Sigmoid colon (tissue), 6 donors: ENCODE measurements at regions not wholly inside any gene's neighbourhood (a gene's known extent, or its start where the extent isn't known, plus 50 kb on each side); places are given as distances from the start of the nearest gene placed in this dataset.

Experiments
- DNase-seq: peaks from one replicate; pipeline ENCODE4 v3.0.0-alpha.2; 2019
- H3K27ac ChIP-seq, 4 donors: fragments of 200-600 bp; sonication (generic); one replicate each; pipeline ENCODE4 v1.5.1; 2016 to 2019; ENCODE audit warnings: mild to moderate bottlenecking in 1 of 4
- H3K27me3 ChIP-seq, 3 donors: fragments of 200-600 bp; sonication (generic); one replicate each; pipeline ENCODE4 v1.5.1; 2019; ENCODE audit warnings: mild to moderate bottlenecking in 1 of 3
- H3K36me3 ChIP-seq, 4 donors: fragments of 200-600 bp; sonication (generic); one replicate each; pipeline ENCODE4 v1.5.1; 2016 to 2019
- H3K4me1 ChIP-seq, 4 donors: fragments of 200-600 bp; sonication (generic); one replicate each; pipeline ENCODE4 v1.5.1; 2017 to 2019
- H3K4me3 ChIP-seq, 4 donors: fragments of 200-600 bp; sonication (generic); one replicate each; pipeline ENCODE4 v1.5.1; 2017 to 2019; ENCODE audit warnings: mild to moderate bottlenecking in 2 of 4, moderate library complexity in 1 of 4
- H3K9me3 ChIP-seq, 4 donors: fragments of 200-600 bp in 3 of 4; sonication (generic) in 3 of 4; one replicate each; pipeline versions ENCODE4 v1.5.1 to v1.6.1; 2013 to 2019
- EP300 ChIP-seq, 4 donors: sonication (generic); formaldehyde crosslinking; IDR thresholded peaks; one replicate each; pipeline ENCODE4 v1.6.1; 2017; ENCODE audit warnings: antibody characterized with exemption in 4 of 4
- POLR2A ChIP-seq, 2 donors: fragments of 450-650 bp; IDR thresholded peaks; one replicate each; pipeline ENCODE4 v1.6.1; 2016; ENCODE audit warnings: antibody characterized with exemption in 2 of 2, mild to moderate bottlenecking in 2 of 2, moderate library complexity in 2 of 2
- POLR2AphosphoS5 ChIP-seq, 4 donors: sonication (generic); formaldehyde crosslinking; IDR thresholded peaks; one replicate each; pipeline ENCODE4 v1.6.1; 2017; ENCODE audit warnings: antibody characterized with exemption in 4 of 4
- WGBS, 2 donors: extraction: QIAGEN DNeasy Blood & Tissue Kit; methylation state at CpG; one replicate each; pipeline ENCODE4 v1.1.7; 2013; 5-methylcytosine and 5-hydroxymethylcytosine counted together
- intact Hi-C: fragments of 100-400 bp; cut with DNase I; formaldehyde crosslinking; loops from one replicate; pipeline ENCODE4 v1.15.1; 2023
- TF ChIP-seq, protein P1 (sequence below), 4 experiments: fragments of 450-650 bp in 3 of 4; fragments of 200-600 bp in 1 of 4; IDR thresholded peaks; one replicate each; pipeline ENCODE4 v1.5.1; 2016 to 2019; ENCODE audit warnings: antibody characterized with exemption in 4 of 4, mild to moderate bottlenecking in 3 of 4, moderate library complexity in 2 of 4
- donor health status: healthy with polysubstance abuse.
- donor health status: healthy.

GRCh38 chr19:13583114-13583513 is 76.8 kb upstream of the CACNA1A start:
- Histone ChIP-seq H3K9me3 (peaks cover 0 to 6% (median 0%) of the 10 kb centered on the region in 4 donors), H3K4me3 (no peak overlapping the region), H3K36me3 (no peaks in the 10 kb centered on the region), H3K27ac (no peak overlapping the region), H3K4me1 (no peaks in the 10 kb centered on the region), H3K27me3 (peaks cover 0 to 8% (median 0%) of the 10 kb centered on the region in 3 donors)
- TF ChIP-seq POLR2A (IDR thresholded peaks at IDR 0.05) (no peak), POLR2AphosphoS5 (IDR thresholded peaks at IDR 0.05) (no peak), EP300 (IDR thresholded peaks at IDR 0.05) (no peak)
- TF ChIP-seq, protein P1, sequence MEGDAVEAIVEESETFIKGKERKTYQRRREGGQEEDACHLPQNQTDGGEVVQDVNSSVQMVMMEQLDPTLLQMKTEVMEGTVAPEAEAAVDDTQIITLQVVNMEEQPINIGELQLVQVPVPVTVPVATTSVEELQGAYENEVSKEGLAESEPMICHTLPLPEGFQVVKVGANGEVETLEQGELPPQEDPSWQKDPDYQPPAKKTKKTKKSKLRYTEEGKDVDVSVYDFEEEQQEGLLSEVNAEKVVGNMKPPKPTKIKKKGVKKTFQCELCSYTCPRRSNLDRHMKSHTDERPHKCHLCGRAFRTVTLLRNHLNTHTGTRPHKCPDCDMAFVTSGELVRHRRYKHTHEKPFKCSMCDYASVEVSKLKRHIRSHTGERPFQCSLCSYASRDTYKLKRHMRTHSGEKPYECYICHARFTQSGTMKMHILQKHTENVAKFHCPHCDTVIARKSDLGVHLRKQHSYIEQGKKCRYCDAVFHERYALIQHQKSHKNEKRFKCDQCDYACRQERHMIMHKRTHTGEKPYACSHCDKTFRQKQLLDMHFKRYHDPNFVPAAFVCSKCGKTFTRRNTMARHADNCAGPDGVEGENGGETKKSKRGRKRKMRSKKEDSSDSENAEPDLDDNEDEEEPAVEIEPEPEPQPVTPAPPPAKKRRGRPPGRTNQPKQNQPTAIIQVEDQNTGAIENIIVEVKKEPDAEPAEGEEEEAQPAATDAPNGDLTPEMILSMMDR (IDR thresholded peaks at IDR 0.05), result no peak
- WGBS, 2 donors, result 34 to 46% methylated on average over 3 of the region's 3 CpGs
- intact Hi-C loops, result no loop called here
- DNase-seq, result no peak

DNA sequence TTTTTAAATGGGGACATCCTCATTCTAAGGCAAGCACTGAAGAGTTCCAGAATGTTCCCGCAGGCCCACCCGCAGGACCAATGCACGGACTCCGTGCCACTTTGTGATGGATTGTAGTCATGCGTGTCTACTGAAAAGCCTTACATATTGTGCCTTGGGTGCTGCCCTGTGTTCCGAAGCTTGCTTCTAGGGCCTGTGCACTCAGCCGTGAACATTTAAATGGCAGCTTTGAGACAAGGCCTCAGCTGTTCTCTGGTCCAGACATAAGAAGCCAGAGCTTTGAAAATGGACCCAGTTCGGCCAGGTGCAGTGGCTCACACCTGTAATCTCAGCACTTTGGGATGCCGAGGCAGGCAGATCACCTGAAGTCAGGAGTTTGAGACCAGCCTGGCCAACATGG is 75.3 kb upstream of the CACNA1A start:
- no peak for DNase-seq
- Histone ChIP-seq H3K9me3 (peaks cover 7 to 14% (median 8%) of the 10 kb centered on the region in 4 donors), H3K4me3 (no peak overlapping the region), H3K27ac (no peak overlapping the region), H3K4me1 (no peaks in the 10 kb centered on the region), H3K27me3 (peaks cover 0 to 4% (median 0%) of the 10 kb centered on the region in 3 donors), H3K36me3 (no peaks in the 10 kb centered on the region)
- TF ChIP-seq POLR2A (IDR thresholded peaks at IDR 0.05) (no peak), EP300 (IDR thresholded peaks at IDR 0.05) (no peak), POLR2AphosphoS5 (IDR thresholded peaks at IDR 0.05) (no peak)
- TF ChIP-seq, protein P1 (IDR thresholded peaks at IDR 0.05), result no peak
- intact Hi-C loops, result no loop called here
- WGBS, 2 donors, result 90% methylated on average over 9 of the region's 9 CpGs

DNA sequence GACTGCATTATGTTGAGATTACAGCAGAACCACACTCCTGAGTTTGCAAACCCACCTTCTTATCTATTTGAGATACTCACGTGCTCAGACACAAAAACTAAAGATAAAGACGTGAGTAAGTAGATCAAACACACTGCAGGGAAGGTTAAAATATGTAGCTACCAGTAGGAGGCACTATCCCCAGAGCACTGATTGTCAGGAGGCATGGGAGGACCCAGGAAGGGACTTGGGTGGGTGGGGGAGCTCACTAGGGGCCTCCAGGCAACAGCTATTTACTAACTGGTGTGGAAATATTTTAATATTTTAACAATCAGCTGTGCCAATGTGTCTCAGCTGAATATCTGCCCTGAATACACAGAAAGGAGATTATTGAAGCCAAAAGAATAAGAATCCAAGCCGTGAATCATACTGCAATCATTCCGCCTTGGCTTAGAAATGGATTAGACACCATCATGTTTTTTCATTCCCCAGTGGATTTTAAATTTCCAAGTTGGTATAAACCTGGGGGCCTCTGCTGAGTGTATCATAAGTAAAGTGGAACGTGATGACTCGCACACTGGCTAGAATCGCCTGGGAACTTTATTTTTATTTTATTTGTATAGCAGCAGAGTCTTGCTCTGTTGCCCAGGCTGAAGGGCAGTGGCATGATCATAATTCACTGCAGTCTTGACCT is 73.2 kb upstream of the CACNA1A start:
- WGBS, 2 donors, result 65 to 75% methylated on average over 7 of the region's 7 CpGs
- TF ChIP-seq, protein P1 (IDR thresholded peaks at IDR 0.05), result no peak
- H3K27me3 ChIP-seq, result peaks cover 0 to 6% (median 0%) of the 10 kb centered on the region in 3 donors
- peaks cover 7 to 14% (median 9%) of the 10 kb centered on the region in 4 donors for H3K9me3 ChIP-seq
- H3K36me3 ChIP-seq, result no peaks in the 10 kb centered on the region
- H3K27ac ChIP-seq, result no peak overlapping the region
- DNase-seq, result no peak
- intact Hi-C loops, result no loop called here
- no peaks in the 10 kb centered on the region for H3K4me1 ChIP-seq
- H3K4me3 ChIP-seq, result no peak overlapping the region

DNA sequence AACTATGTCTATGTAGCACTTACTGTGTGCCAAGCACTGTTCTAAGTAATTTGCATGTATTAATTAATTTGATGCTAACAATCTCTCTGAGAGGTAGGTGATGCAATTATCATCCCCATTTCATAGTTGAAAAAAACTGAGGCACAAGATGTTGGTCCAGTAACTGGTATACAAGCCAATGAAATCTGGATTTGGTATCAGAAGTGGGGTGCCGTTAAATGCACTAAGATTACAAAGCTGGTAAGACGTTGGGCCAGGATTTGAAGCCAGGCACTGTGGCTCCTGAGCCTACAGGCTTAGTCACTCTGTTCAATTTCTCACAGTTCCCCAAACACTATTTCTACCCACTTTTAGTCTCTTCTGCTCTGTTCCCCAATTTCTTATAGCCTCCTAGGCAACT is 70.4 kb upstream of the CACNA1A start:
- Histone ChIP-seq H3K27me3 (peaks cover 0 to 6% (median 0%) of the 10 kb centered on the region in 3 donors), H3K4me3 (no peak overlapping the region), H3K36me3 (no peaks in the 10 kb centered on the region), H3K9me3 (peaks cover 7 to 14% (median 9%) of the 10 kb centered on the region in 4 donors), H3K4me1 (no peaks in the 10 kb centered on the region), H3K27ac (no peak overlapping the region)
- 84 to 87% methylated on average over 2 of the region's 2 CpGs for WGBS, 2 donors
- DNase-seq, result no peak
- intact Hi-C loops, result no loop called here
- TF ChIP-seq EP300 (IDR thresholded peaks at IDR 0.05) (no peak), POLR2A (IDR thresholded peaks at IDR 0.05) (no peak), POLR2AphosphoS5 (IDR thresholded peaks at IDR 0.05) (no peak)
- TF ChIP-seq, protein P1 (IDR thresholded peaks at IDR 0.05), result no peak

- no peak overlapping the region for H3K4me3 ChIP-seq
- TF ChIP-seq POLR2A (IDR thresholded peaks at IDR 0.05), result no peak
- no peak for TF ChIP-seq EP300 (IDR thresholded peaks at IDR 0.05)
- TF ChIP-seq, protein P1 (IDR thresholded peaks at IDR 0.05), result no peak
- TF ChIP-seq POLR2AphosphoS5 (IDR thresholded peaks at IDR 0.05), result no peak
- peaks cover 7 to 14% (median 9%) of the 10 kb centered on the region in 4 donors for H3K9me3 ChIP-seq
- H3K27me3 ChIP-seq, result peaks cover 0 to 6% (median 0%) of the 10 kb centered on the region in 3 donors
- DNase-seq, result no peak
- WGBS, 2 donors, result 47 to 54% methylated on average over 11 of the region's 11 CpGs
- H3K36me3 ChIP-seq, result no peaks in the 10 kb centered on the region
- intact Hi-C loops, result no loop called here
- H3K27ac ChIP-seq, result no peak overlapping the region
- no peaks in the 10 kb centered on the region for H3K4me1 ChIP-seq
Observed at GRCh38 chr19:13574933-13575332, 68.7 kb upstream of the CACNA1A start.
